GM13976 (cell line): ENCODE measurements at regions not wholly inside any gene's neighbourhood (a gene's known extent, or its start where the extent isn't known, plus 50 kb on each side); places are given as distances from the start of the nearest gene placed in this dataset.

Experiments used
- DNase-seq: peaks from one replicate; pipeline ENCODE4 v3.0.0; 2012; ENCODE audit warnings: low spot score
- in situ Hi-C: fragments of 300-500 bp; cut with MboI; formaldehyde crosslinking; loops from one replicate; pipeline ENCODE4 v1.12.0; 2022; ENCODE audit warnings: low sequenced_read_pairs, mixed read lengths, inconsistent platforms; ENCODE audit not compliant: unreplicated experiment
- TF ChIP-seq, protein P1 (sequence below): IDR thresholded peaks from 2 replicates; pipeline ENCODE4 v1.5.1; 2012; ENCODE audit warnings: borderline replicate concordance, mild to moderate bottlenecking; ENCODE audit not compliant: insufficient read depth; ENCODE audit errors: extremely low read depth, missing control alignments, control extremely low read depth

- DNase-seq: no peak
- TF ChIP-seq, protein P1, sequence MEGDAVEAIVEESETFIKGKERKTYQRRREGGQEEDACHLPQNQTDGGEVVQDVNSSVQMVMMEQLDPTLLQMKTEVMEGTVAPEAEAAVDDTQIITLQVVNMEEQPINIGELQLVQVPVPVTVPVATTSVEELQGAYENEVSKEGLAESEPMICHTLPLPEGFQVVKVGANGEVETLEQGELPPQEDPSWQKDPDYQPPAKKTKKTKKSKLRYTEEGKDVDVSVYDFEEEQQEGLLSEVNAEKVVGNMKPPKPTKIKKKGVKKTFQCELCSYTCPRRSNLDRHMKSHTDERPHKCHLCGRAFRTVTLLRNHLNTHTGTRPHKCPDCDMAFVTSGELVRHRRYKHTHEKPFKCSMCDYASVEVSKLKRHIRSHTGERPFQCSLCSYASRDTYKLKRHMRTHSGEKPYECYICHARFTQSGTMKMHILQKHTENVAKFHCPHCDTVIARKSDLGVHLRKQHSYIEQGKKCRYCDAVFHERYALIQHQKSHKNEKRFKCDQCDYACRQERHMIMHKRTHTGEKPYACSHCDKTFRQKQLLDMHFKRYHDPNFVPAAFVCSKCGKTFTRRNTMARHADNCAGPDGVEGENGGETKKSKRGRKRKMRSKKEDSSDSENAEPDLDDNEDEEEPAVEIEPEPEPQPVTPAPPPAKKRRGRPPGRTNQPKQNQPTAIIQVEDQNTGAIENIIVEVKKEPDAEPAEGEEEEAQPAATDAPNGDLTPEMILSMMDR: no peak
- in situ Hi-C loops: no loop called here
Observed at GRCh38 chr4:178463747-178464146, 1021.5 kb upstream of the AGA start.

GRCh38 chr4:178470996-178471784 lies 1029.0 kb upstream of the AGA start:
- TF ChIP-seq, protein P1: no peak
- no peak for DNase-seq
- in situ Hi-C loops: no loop called here

DNA sequence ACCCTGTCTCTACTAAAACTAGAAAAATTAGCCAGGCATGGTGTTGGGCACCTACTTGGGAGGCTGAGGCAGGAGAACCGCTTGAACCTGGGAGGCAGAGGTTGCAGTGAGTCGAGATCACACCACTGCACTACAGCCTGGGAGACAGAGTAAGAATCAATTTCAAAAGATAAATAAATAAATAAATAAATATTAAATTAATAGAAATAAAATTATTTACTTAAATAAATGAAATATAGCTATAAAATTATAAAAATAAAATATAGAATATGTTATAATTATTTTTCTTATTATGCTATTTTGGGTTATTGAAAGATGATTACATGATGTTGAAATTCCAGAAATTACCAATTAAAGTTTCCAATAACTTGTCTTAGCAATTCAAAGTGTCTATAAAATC lies 1029.8 kb upstream of the AGA start:
- DNase-seq: no peak
- TF ChIP-seq, protein P1: no peak
- in situ Hi-C loops: no loop called here

DNA sequence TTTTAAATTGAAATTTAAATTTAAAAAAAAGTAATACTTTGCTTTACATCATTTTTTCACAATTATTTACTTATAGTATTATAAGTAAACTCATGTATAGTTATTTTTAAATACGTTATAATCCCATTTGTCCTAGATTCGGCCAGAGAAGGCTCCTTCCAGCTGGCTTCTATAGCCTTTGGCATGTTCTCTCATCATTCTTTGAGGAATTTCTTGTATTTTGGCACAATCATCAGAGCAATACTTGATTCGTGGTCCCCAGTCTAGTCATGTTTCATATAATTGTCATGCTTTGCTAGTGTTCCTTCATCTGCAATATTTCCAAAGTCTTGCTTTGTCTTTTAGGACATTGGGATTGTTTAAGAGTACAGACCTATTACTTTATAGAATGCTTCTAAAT lies 1037.9 kb upstream of the AGA start:
- no peak for DNase-seq
- in situ Hi-C loops: no loop called here
- TF ChIP-seq, protein P1: no peak

DNA sequence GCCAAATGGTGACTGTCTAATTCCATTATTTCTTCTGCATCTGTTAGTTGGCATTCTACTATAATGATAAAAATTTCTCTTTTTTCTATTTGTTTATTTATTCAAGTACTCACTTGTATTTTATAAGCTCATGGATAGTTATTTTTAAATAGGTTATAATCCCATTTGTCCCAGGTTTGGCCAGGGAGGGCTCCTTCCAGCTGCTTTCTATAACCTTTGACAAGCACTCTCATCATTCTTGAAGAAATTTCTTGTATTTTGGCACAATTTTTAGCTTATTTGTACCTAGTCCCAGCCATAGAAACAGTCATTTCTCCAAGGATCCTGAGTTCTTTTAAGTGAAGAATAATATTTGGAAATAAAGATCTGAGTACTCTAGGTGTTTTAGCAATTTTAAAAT lies 1038.6 kb upstream of the AGA start:
- TF ChIP-seq, protein P1: no peak
- no peak for DNase-seq

DNA sequence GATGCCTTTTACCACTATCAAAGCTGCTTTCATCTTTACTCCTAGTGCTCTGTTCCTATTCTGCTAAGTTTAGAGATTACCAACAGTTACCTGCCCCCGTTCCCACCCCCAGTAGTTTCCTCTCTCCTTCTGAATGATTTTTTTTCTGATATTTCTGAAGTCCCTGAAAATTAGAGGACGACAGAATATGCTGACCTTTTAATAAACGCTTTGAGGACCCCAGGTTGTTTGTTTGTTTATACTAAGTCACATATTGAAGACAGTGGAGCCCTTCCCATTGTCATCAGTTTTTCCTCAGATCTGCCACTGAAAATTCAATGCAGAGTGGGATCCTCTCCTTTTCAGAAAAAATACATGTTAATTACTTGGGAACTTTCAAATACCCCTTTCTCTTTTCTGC lies 1039.3 kb upstream of the AGA start:
- TF ChIP-seq, protein P1: no peak
- in situ Hi-C loops: no loop called here
- DNase-seq: no peak

More for the DNA sequence above, 1038.6 kb upstream of the AGA start:
- in situ Hi-C loops: no loop called here

DNA sequence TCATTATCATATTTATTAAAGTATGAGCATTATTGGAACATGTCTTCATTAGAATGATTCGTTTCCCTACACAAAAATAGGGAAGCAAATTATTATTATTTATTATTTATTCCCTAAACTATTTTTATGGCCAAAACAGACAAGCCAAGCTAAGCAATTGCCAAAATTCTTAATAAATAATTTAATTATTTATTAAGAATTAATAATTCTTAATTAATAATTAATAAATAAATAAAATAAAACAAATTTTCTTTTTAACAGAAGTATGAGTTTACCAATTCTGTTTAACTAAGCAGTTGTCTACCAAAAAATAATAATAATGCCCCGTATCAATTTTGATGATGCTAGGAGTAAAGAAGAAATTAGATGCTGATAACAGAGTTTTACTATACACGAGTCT lies 1080.8 kb upstream of the AGA start:
- in situ Hi-C loops: no loop called here
- TF ChIP-seq, protein P1: no peak
- DNase-seq: no peak
